HCT116 (cell line): ENCODE measurements at regions not wholly inside any gene's neighbourhood (a gene's known extent, or its start where the extent isn't known, plus 50 kb on each side); places are given as distances from the start of the nearest gene placed in this dataset.
"Not testable (repeated sequence)": the region's sequence is repeated elsewhere in the genome, so short reads cannot be mapped to it uniquely, and the experiment has no call there.

Experiments
- CEBPB ChIP-seq: IDR thresholded peaks from 2 replicates; pipeline ENCODE4 v1.6.1; 2012; ENCODE audit warnings: low read depth
- EGR1 ChIP-seq: IDR thresholded peaks from 2 replicates; pipeline ENCODE4 v1.6.1; 2012; ENCODE audit warnings: low read depth
- POLR2A ChIP-seq: IDR thresholded peaks from 2 replicates; pipeline ENCODE4 v1.7.0; 2011; ENCODE audit warnings: borderline replicate concordance; ENCODE audit not compliant: insufficient read depth, insufficient read length; ENCODE audit errors: extremely low read depth
- TF ChIP-seq, protein P1 (sequence below), 3 experiments: fragments of 200-600 bp in 1 of 3; sonication (generic) in 1 of 3; IDR thresholded peaks in 2 of 3; conservative IDR thresholded peaks in 1 of 3; 2 replicates each; pipeline ENCODE4 v1.5.1; 2012 to 2017; ENCODE audit warnings: low read depth in 2 of 3, low read length in 2 of 3, antibody characterized with exemption in 1 of 3, borderline replicate concordance in 1 of 3, control low read depth in 1 of 3, mild to moderate bottlenecking in 1 of 3, mixed read lengths in 1 of 3, mixed run types in 1 of 3, moderate library complexity in 1 of 3; ENCODE audit not compliant: insufficient read depth in 1 of 3

GRCh38 chr6:140649502-140649901, 1275.1 kb upstream of the CITED2 start:
- TF ChIP-seq, protein P1, sequence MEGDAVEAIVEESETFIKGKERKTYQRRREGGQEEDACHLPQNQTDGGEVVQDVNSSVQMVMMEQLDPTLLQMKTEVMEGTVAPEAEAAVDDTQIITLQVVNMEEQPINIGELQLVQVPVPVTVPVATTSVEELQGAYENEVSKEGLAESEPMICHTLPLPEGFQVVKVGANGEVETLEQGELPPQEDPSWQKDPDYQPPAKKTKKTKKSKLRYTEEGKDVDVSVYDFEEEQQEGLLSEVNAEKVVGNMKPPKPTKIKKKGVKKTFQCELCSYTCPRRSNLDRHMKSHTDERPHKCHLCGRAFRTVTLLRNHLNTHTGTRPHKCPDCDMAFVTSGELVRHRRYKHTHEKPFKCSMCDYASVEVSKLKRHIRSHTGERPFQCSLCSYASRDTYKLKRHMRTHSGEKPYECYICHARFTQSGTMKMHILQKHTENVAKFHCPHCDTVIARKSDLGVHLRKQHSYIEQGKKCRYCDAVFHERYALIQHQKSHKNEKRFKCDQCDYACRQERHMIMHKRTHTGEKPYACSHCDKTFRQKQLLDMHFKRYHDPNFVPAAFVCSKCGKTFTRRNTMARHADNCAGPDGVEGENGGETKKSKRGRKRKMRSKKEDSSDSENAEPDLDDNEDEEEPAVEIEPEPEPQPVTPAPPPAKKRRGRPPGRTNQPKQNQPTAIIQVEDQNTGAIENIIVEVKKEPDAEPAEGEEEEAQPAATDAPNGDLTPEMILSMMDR (IDR thresholded peaks at IDR 0.05 in 2 of 3, conservative IDR thresholded peaks at IDR 0.05 in 1 of 3; ENCODE audit: borderline replicate concordance in 1 of 3, insufficient read depth in 1 of 3, low read depth in 2 of 3, low read length in 2 of 3) = not testable (repeated sequence)
- TF ChIP-seq POLR2A, CEBPB, EGR1: not testable (repeated sequence)
